Left ventricle myocardium inferior (tissue), 1 donor: ENCODE measurements at regions not wholly inside any gene's neighbourhood (a gene's known extent, or its start where the extent isn't known, plus 50 kb on each side); places are given as distances from the start of the nearest gene placed in this dataset.

ENCODE experiments used
- DNase-seq: peaks from one replicate; pipeline ENCODE4 v3.0.0-alpha.2; 2020
- H3K27ac ChIP-seq: fragments of 200-600 bp; replicated peaks from 2 replicates; pipeline ENCODE4 v1.8.0; 2021
- H3K27me3 ChIP-seq: fragments of 200-600 bp; 2 replicates; pipeline ENCODE4 v1.8.0; 2021; ENCODE audit warnings: low read depth
- H3K36me3 ChIP-seq: fragments of 200-600 bp; 2 replicates; pipeline ENCODE4 v1.8.0; 2021
- H3K4me1 ChIP-seq: fragments of 200-600 bp; 2 replicates; pipeline ENCODE4 v1.8.0; 2021
- H3K4me3 ChIP-seq: fragments of 200-600 bp; 2 replicates; pipeline ENCODE4 v1.8.0; 2021; ENCODE audit warnings: mild to moderate bottlenecking, moderate library complexity
- H3K9me3 ChIP-seq: fragments of 200-600 bp; replicated peaks from 2 replicates; pipeline ENCODE4 v1.8.0; 2021
- intact Hi-C: fragments of 100-400 bp; cut with micrococcal nuclease; formaldehyde crosslinking; loops from one replicate; pipeline ENCODE4 v1.11.0; 2022
- TF ChIP-seq, protein P1 (sequence below): fragments of 200-600 bp; IDR thresholded peaks from 2 replicates; pipeline ENCODE4 v1.8.0; 2021; ENCODE audit warnings: antibody characterized with exemption, mild to moderate bottlenecking, borderline replicate concordance
- donor health status: DM: no; HTN: yes; CAD: no; lungs with severe emphysema.

DNA sequence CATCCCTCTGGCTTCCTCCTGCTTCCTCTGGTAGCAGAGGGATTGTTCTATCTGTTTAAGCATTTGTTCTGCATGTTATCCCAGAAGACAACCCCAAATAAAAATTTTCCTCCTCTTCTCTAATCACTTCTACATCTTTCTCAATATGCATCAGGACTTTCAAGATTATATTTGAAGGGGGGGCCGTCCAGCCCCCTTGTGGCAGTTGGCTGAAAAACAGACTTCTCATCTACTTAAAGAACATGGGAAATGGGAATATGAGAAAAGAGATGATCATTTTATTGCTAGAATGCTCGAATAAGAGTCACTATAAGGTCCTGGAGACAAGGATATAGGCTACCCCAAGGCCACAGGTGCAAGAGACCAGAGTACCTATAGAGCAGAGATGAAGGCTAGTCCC lies 466.0 kb downstream of the REEP3 start:
- DNase-seq, result no peak
- Histone ChIP-seq H3K27ac (no peak overlapping the region), H3K4me1 (no peaks in the 10 kb centered on the region), H3K27me3 (no peaks in the 10 kb centered on the region), H3K9me3 (peaks cover 10% of the 10 kb centered on the region), H3K36me3 (no peaks in the 10 kb centered on the region), H3K4me3 (no peak overlapping the region)
- TF ChIP-seq, protein P1, sequence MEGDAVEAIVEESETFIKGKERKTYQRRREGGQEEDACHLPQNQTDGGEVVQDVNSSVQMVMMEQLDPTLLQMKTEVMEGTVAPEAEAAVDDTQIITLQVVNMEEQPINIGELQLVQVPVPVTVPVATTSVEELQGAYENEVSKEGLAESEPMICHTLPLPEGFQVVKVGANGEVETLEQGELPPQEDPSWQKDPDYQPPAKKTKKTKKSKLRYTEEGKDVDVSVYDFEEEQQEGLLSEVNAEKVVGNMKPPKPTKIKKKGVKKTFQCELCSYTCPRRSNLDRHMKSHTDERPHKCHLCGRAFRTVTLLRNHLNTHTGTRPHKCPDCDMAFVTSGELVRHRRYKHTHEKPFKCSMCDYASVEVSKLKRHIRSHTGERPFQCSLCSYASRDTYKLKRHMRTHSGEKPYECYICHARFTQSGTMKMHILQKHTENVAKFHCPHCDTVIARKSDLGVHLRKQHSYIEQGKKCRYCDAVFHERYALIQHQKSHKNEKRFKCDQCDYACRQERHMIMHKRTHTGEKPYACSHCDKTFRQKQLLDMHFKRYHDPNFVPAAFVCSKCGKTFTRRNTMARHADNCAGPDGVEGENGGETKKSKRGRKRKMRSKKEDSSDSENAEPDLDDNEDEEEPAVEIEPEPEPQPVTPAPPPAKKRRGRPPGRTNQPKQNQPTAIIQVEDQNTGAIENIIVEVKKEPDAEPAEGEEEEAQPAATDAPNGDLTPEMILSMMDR, result no peak
- intact Hi-C loops, result no loop called here

- Histone ChIP-seq H3K27ac (no peak overlapping the region), H3K4me3 (no peak overlapping the region), H3K9me3 (peaks cover 7% of the 10 kb centered on the region), H3K4me1 (no peaks in the 10 kb centered on the region), H3K36me3 (no peaks in the 10 kb centered on the region), H3K27me3 (no peaks in the 10 kb centered on the region)
- intact Hi-C loops, result no loop called here
- no peak for DNase-seq
- TF ChIP-seq, protein P1, result no peak
These were observed 473.2 kb downstream of the REEP3 start for GRCh38 chr10:63994371-63994770.

DNA sequence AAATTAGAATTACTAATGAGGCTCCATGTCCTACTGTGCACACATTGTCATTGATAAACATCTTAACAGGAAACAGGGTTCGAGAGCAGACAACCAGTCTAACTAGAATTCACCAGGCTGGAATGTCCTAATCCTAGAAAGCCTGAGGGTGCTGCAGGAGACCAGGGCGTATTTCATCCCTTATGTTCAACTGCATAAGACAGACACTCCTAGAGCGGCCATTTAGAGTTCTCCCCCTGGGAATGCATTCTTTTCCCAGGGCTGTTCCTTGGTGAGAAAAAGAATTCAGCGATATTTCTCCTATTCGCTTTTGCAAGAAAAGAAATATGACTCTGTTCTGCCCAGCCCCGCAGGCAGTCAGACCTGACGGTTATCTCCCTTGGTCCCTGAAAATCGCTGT lies 486.0 kb downstream of the REEP3 start:
- DNase-seq, result no peak
- Histone ChIP-seq H3K36me3 (no peaks in the 10 kb centered on the region), H3K27me3 (no peaks in the 10 kb centered on the region), H3K27ac (no peak overlapping the region), H3K4me3 (no peak overlapping the region), H3K4me1 (no peaks in the 10 kb centered on the region), H3K9me3 (peaks cover 35% of the 10 kb centered on the region)
- intact Hi-C loops, result no loop called here
- TF ChIP-seq, protein P1, result no peak

GRCh38 chr10:64010711-64011110 lies 489.5 kb downstream of the REEP3 start:
- H3K9me3 ChIP-seq, result peaks cover 30% of the 10 kb centered on the region
- H3K4me3 ChIP-seq, result no peak overlapping the region
- no peaks in the 10 kb centered on the region for H3K4me1 ChIP-seq
- TF ChIP-seq, protein P1, result no peak
- intact Hi-C loops, result no loop called here
- no peaks in the 10 kb centered on the region for H3K27me3 ChIP-seq
- H3K36me3 ChIP-seq, result no peaks in the 10 kb centered on the region
- H3K27ac ChIP-seq, result no peak overlapping the region
- DNase-seq, result no peak

DNA sequence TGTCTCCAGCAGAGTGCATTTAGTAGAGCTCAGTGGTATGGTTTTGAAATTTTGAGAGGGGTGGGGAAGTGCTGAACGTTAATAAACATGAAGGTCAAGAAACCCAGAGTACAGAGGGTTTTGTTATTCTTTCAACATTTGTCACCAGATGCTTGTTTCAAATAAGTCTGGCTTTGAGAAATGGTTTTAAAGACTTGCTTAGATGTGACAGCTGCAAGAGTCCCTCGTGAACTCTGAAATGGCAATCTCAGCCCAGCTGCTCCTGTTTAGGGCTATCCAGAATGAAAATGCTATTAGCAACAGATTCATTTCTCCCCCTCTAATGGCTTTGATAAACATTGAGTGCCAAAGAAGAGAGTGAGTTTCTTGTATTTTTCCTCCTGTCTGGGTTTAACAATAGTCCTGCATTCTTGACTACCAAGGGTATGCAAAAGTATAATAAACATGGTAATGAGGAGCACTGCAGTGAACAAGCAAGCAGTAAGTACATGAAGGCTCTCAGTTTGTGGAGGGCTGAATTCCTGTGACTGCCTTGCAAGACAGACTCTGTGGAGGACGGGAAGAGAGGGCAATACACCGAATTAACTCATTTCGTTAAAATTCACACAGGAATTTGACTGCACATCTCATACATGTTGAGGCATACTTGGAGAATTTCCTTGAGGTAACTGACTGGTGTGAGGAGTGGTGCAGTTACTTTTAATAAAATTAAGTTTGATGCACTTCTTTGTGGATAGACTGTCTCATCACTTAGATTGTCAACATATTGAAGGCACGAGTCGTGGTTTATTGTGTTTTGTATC lies 490.9 kb downstream of the REEP3 start:
- TF ChIP-seq, protein P1, result no peak
- DNase-seq, result no peak
- no peaks in the 10 kb centered on the region for H3K36me3 ChIP-seq
- no peak overlapping the region for H3K27ac ChIP-seq
- no peak overlapping the region for H3K4me3 ChIP-seq
- intact Hi-C loops, result no loop called here
- H3K4me1 ChIP-seq, result no peaks in the 10 kb centered on the region
- H3K27me3 ChIP-seq, result no peaks in the 10 kb centered on the region
- peaks cover 18% of the 10 kb centered on the region for H3K9me3 ChIP-seq
